ENCODE measurements at regions not wholly inside any gene's neighbourhood (a gene's known extent, or its start where the extent isn't known, plus 50 kb on each side); places are given as distances from the start of the nearest gene placed in this dataset.
A peak's percentile ranks its signal among the peaks of the same experiment; 100 is the strongest.

GRCh38 chrY:16522021-16522420, 1358.0 kb downstream of the CDY2B start:
- peak; percentile 3 for DNase-seq (ENCODE audit: low read depth)
- H3K4me3 ChIP-seq (replicated peaks; ENCODE audit: low read depth, low read length) = no peak overlapping the region
- TF ChIP-seq CTCF (IDR thresholded peaks at IDR 0.05; ENCODE audit: low read length, missing control alignments) = no peak

- DNase-seq (ENCODE audit: low read depth) = no peak
- TF ChIP-seq CTCF (IDR thresholded peaks at IDR 0.05; ENCODE audit: low read length, missing control alignments) = no peak
- no peak overlapping the region for H3K4me3 ChIP-seq (replicated peaks; ENCODE audit: low read depth, low read length)
Measured at GRCh38 chrY:16502733-16503214, 1377.2 kb downstream of the CDY2B start.

GRCh38 chrY:16490706-16491105, 1389.3 kb downstream of the CDY2B start:
- H3K4me3 ChIP-seq (replicated peaks; ENCODE audit: low read depth, low read length) = no peak overlapping the region
- TF ChIP-seq CTCF (IDR thresholded peaks at IDR 0.05; ENCODE audit: low read length, missing control alignments) = no peak
- no peak for DNase-seq (ENCODE audit: low read depth)

- peak; percentile 8 for DNase-seq (ENCODE audit: low read depth)
- no peak overlapping the region for H3K4me3 ChIP-seq (replicated peaks; ENCODE audit: low read depth, low read length)
- TF ChIP-seq CTCF (IDR thresholded peaks at IDR 0.05; ENCODE audit: low read length, missing control alignments) = no peak
Measured at GRCh38 chrY:16486696-16487215, 1393.3 kb downstream of the CDY2B start.

- no peak for DNase-seq (ENCODE audit: low read depth)
- TF ChIP-seq CTCF (IDR thresholded peaks at IDR 0.05; ENCODE audit: low read length, missing control alignments) = no peak
- no peak overlapping the region for H3K4me3 ChIP-seq (replicated peaks; ENCODE audit: low read depth, low read length)
Measured at GRCh38 chrY:16480031-16480430, 1400.0 kb downstream of the CDY2B start.

- no peak overlapping the region for H3K4me3 ChIP-seq (replicated peaks; ENCODE audit: low read depth, low read length)
- TF ChIP-seq CTCF (IDR thresholded peaks at IDR 0.05; ENCODE audit: low read length, missing control alignments) = no peak
- no peak for DNase-seq (ENCODE audit: low read depth)
Measured at GRCh38 chrY:16474053-16474452, 1406.0 kb downstream of the CDY2B start.

- DNase-seq (ENCODE audit: low read depth) = no peak
- no peak for TF ChIP-seq CTCF (IDR thresholded peaks at IDR 0.05; ENCODE audit: low read length, missing control alignments)
- H3K4me3 ChIP-seq (replicated peaks; ENCODE audit: low read depth, low read length) = no peak overlapping the region
Measured at GRCh38 chrY:16454799-16455198, 1425.2 kb downstream of the CDY2B start.

All from fibroblast of pulmonary artery (primary cell).